Colon (tissue), 2 donors: ENCODE measurements at regions not wholly inside any gene's neighbourhood (a gene's known extent, or its start where the extent isn't known, plus 50 kb on each side); places are given as distances from the start of the nearest gene placed in this dataset.
"Not testable (repeated sequence)": the region's sequence is repeated elsewhere in the genome, so short reads cannot be mapped to it uniquely, and the experiment has no call there.

Source experiments
- FAIRE-seq: peaks from 2 replicates; lab custom pipeline; 2012; peaks lifted over from hg19 to GRCh38; lab: Jason Lieb, UNC
- donor health status: control.
- donor health status: control.

- no peak for FAIRE-seq
These were observed 182.5 kb downstream of the TMEM167A start for GRCh38 chr5:82894716-82895115.

- no peak for FAIRE-seq
These were observed 188.1 kb downstream of the TMEM167A start for GRCh38 chr5:82889088-82889487.

DNA sequence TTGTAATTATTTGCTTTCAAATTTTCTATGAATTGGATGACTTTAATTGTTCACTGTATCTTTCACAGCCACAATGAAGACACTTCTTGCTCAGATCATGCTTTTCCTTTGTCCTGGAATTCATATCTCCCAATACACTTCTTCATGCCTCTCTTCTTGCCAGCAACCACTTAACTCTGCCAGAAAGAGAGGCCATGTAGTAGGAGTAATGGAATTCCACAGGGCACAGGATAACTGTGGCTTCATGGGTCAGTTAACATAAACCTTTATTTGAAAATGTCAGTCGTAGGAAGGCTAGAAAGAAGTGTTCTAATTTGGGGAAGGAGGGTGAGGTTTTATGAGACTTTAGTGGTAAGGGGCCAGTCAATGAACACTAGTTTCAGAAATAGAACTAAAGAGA lies 190.3 kb downstream of the TMEM167A start:
- FAIRE-seq, result no peak

- FAIRE-seq, result no peak
These were observed 191.4 kb downstream of the TMEM167A start for GRCh38 chr5:82885627-82886389.

DNA sequence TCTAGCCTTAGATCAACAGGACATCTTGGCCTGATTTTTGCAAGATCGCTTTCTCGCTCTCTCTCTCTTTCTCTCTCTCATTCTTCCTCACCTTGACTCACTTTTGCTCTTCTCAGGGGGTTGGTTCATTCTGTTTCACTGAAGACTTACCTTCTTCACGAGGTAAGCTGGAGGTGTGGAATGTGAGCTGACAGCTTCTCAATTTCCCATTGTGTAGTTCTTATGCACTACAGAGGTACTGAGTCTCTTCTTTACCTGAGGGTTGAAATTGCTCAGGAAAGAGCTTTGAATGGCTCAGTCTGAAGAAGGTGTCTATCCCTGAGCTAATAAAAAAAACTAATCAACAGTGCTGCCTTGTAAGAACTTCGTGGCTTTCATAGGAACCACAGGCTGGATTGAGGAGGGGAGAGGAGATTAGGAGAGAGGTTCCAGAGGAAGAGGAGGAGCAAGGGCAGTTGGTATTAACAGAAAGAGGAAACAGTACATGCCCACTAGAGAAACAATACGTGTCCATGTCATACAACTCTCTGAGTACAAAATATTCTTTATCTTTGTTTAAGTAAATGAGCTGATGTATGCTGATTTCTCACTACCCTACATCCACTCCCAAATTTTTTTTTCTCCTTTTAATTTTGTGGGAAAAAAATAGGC lies 192.2 kb downstream of the TMEM167A start:
- no peak for FAIRE-seq

DNA sequence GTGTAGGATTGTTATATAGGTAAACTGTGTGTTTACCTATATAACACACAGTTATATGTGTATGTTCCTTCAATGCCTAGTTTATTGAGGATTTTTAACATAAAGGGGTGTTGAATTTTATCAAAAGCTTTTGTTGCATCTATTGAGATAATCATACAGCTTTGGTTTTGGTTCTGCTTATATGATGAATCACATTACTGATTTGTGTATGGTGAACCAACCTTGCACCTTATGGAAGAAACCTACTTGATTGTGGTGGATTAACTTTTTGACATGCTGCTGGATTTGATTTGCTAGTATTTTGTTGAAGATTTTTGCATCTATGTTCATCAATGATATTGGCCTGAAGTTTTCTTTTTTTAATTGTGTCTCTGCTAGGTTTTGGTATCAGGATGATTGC lies 194.9 kb downstream of the TMEM167A start:
- no peak for FAIRE-seq

- no peak for FAIRE-seq
These were observed 195.5 kb downstream of the TMEM167A start for GRCh38 chr5:82881571-82882174.

GRCh38 chr5:82879089-82879488 lies 198.1 kb downstream of the TMEM167A start:
- no peak for FAIRE-seq

DNA sequence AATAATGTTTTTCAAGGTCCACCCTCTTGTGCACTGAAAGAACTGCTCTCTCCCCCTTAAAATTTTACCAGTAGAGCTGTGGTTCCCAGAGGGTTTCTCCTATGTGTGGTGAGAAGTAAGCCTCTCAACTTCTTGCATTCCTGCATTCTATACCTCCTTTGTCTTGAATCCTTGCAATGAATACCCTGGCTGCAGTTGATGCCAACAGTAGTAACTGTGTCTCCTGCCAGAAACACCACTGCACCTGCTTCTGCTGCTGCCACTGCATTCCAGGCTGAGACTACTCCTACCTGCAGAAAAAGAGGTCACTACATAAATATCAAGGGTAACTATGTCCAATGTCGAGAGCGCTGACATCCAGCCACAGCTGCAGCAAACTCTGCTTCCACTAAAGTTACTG lies 203.7 kb downstream of the TMEM167A start:
- no peak for FAIRE-seq

DNA sequence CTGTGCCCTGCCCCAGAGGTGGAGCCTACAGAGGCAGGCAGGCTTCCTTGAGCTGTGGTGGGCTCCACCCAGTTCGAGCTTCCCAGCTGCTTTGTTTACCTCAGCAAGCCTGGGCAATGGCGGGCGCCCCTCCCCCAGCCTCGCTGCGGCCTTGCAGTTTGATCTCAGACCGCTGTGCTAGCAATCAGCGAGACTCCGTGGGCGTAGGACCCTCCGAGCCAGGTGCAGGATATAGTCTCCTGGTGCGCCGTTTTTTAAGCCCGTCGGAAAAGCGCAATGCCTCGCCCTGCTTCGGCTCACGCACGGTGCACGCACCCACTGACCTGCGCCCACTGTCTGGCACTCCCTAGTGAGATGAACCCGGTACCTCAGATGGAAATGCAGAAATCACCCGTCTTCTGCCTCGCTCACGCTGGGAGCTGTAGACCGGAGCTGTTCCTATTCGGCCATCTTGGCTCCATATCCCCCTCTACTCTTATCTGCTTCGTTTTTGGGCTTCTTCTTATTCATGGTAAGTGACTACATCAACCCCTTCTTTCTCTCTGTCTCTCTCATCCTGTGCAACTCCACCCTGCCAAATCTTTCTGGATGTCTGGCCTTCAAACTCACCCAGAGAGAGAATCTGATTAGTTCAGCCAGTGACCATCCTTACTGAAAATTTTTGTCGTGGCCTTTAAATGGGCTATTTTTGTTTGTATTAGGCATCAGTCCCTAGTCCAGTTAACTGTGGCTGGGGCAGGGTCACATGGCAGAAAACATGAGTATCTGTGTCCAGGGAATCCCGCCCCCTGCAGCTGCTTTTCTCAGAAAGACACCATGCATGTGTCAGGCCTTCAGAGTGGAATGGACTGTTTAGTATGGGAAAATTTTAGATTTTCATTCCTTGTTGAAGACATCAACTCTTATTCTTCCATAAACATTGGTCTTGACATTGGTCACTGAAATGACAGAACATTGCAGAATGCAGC lies 204.6 kb downstream of the TMEM167A start:
- not testable (repeated sequence) for FAIRE-seq

- FAIRE-seq, result no peak
These were observed 211.6 kb downstream of the TMEM167A start for GRCh38 chr5:82865625-82866024.

- no peak for FAIRE-seq
These were observed 213.9 kb downstream of the TMEM167A start for GRCh38 chr5:82863266-82863665.

GRCh38 chr5:82862711-82863110 lies 214.5 kb downstream of the TMEM167A start:
- no peak for FAIRE-seq

DNA sequence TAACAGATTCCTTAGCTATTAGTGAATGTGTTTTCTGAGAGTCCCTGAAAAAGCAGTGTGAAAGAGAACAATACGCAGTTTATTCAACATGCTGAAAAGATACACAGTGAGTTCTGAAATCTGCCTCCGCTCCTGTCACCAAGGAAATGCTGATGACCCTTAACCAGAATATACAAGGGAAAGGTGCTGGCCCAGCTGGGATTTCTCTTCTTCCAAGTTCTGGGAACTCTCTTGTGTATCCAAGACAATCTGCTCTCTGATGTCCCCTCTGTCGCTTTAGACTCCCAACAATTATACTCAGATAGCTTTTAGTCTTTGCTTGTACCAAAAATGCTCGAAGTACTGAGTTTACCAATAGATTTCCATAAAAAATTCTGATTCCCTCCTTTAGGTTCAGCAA lies 214.9 kb downstream of the TMEM167A start:
- FAIRE-seq, result no peak

DNA sequence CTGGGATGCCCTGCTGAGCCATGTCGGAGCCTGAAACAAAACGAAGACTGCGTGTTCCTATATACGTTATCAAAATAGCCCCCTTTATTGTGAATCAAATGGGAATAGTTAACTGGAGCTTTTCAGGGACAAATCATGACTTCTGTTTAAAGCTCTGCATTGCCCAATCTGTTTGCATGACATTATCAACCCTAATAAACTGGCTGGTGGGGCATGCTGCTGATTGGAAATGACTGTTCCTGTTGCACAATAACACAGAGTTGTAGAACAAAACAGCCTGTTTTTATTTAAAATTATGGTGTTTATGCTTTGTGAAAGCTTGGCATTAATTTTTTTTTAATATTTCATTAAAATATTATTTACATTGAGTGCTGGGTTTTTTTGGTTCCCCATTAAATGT lies 215.5 kb downstream of the TMEM167A start:
- no peak for FAIRE-seq

DNA sequence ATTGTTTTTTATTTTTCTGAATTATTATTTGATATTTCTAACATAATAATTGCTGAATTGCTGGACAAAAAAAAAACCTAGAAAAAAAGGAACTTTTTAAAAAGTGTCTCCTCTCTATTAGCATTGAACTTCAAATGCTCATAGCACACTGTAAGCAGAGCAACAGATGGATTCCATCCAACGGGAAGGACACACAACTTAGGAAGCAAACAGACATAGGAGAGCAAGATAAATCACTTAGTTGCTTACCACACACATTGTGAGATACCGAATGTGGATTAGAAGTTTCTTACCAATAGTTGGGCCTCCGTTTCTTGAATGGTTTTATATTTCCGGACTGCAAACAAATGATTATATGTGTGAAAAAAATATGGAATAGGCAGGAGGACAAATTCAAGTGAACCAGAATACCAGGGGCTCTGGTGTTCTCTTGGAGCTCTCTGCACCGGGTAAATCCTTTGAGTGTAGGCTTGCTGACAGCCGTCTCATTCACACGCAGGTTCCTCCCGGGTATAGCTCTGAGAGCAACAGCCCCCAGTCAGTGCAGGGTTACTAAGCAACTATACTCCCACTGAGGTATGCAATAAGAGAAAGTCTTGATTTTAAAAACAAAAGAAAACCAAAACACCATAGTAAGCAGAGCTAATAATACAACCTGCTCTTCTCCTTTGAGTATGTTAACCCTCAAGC lies 217.6 kb downstream of the TMEM167A start:
- FAIRE-seq, result no peak

DNA sequence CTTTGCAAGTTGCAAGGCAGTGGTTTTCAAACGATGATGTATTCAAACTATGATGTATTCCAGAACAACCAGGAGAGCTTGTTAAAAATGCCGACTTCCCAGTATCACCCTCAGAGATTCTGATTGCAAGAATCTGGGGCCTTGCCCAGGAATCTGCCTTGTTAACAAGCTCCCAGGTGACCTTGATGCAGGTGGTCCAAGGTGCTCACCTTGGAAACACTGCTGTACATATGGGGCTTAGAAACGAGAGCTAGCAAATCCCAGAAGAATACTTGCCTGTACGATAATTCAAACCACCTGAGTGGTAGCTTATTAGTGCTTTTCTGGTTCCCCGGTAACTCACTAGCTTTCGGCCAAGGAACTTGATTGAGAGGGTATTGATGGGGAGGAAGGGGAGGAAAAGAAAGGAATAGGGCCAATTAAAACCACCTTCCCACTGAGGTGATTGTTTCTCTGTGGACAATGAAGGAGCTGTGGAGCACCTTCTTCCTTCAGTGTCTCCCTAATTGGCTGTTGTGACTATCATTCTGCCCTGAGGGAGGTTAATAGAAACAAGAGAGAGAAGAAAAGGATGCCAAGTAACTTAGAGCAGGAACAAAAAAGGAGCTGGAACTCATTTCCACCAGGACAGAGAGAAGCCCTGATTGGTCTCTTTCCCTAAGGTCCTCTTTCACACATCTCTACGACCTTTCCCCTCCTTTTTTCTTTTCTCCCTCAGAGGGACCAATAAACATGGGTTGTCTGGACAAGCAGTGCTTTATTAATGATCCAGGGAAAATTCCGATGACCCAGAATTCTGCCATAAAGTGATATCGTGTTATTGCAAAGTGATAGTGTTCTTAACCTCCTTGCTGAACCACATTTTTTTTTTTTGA lies 218.8 kb downstream of the TMEM167A start:
- no peak for FAIRE-seq

DNA sequence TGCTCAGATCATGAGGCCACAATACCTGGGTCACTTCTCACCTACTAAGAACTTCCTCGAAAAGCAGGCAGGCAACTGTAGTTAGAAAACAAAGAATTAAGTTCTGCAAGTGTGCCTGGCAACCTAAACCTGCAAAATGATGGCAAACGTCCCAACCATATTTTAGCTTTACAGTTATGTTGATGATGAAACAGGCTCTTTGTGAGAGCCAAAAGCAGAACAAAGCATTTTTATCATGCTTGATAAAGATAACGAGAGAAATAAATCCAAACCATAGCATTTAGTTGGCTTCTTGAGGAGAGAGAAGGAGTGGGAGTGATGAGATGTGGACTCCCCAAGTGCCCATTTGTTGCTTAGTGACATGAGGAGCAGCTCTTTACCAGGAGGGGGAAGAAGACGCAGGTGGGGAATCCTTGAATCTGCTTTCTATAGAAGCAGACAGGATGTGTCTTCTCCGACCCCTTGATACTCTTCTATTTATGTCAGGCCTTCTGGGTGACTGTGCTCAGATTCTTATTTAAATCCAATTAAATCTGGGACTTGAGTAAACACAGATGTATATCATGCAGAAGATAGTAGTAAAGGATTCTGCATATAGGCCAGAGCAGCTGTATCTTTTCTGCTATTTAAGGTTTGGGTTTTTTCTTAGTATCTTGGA lies 221.2 kb downstream of the TMEM167A start:
- no peak for FAIRE-seq

DNA sequence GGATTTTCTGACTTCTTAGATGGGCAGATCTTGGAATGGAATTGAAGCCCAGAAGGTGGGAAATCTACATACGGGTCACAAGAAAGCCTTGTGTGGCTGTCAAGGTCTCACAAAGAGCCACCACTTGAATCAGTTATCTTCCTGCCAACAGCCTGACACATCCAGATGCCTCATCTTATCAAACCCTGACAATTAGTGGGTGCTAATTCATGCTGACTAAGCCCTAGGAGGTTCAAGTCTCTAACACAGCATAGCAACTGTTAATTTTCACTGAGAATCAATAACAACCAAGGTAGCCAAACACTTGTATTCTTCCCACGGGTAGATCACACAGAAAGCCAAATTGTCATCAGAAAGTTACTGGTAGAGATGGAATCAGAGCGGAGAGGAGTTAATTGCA lies 222.2 kb downstream of the TMEM167A start:
- FAIRE-seq, result no peak

- FAIRE-seq, result no peak
These were observed 225.7 kb downstream of the TMEM167A start for GRCh38 chr5:82851471-82851870.
